ENCODE measurements at regions not wholly inside any gene's neighbourhood (a gene's known extent, or its start where the extent isn't known, plus 50 kb on each side); places are given as distances from the start of the nearest gene placed in this dataset.
A peak's percentile ranks its signal among the peaks of the same experiment; 100 is the strongest.
"Not testable (repeated sequence)": the region's sequence is repeated elsewhere in the genome, so short reads cannot be mapped to it uniquely, and the experiment has no call there.

DNA sequence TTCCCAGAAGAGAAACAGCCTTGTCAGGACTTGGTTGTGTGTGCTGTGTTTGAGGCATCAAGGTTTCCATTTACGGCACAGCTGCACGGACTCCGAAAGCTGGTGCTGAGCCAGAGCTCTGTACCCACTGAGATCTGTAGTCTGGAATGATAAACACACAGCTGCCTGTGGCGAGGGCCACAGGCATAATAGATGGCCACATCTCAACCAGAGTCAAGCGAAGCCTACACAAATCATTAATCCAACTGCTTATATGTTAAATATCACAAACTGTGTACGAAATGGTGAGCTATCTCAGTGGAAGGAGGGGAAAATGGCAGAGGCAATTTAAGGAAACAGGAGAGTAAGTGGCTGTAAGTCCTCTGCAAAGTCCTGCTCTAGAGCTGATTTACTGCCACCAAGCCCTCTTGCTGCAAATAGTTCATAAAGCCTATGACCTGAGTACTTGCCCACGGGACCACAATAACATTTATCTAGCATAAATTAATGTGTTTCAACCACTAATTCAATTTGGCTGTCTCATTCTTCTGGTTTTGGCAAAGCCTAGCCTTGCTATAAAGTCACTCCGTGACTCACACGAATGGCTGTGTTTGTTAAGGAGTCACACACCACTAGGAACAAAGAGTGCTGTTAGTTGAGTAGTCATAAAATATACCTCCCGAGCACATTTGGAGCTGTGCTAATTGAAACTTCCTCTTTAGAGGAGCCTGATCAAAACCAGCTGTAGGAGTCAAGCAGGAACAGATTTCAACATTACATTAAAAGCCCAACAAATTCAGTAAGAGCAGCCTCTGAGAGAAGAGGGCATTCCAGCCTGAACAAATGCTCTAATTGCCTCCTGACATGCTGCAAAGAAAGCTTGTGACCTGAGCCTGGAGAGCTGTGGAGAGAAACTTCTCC is 738.6 kb upstream of the ZNF608 start:
- DNase-seq: peak; percentile 84 to 86
- in situ Hi-C loops (cut with MboI; ENCODE audit: low sequenced_read_pairs in 4 of 4): loop anchor here in 1 of 4 donors (5.0 to 25.0 kb wide), 3 partner anchors 70 to 748 kb away; partner anchors contain the start of gene ZNF608
- Histone ChIP-seq H3K36me3 (no peaks in the 10 kb centered on the region), H3K27me3 (no peaks in the 10 kb centered on the region), H3K9me3 (no peaks in the 10 kb centered on the region), H3K4me1 (peaks cover 7 to 30% of the 10 kb centered on the region in 2 donors), H3K27ac (peak overlapping the region; percentile 67 to 94 (median 88)), H3K4me3 (peak overlapping the region in 3 of 4 donors; percentile 15 to 27 (median 21))
- intact Hi-C loops (cut with DNase I; ENCODE audit: low total_unique reads): loop anchor here (1.0 to 5.0 kb wide), 3 partner anchors 73 to 578 kb away; no protein-coding TSS in a partner anchor
- no peak for TF ChIP-seq POLR2A (IDR thresholded peaks at IDR 0.05)
- TF ChIP-seq, protein P1, sequence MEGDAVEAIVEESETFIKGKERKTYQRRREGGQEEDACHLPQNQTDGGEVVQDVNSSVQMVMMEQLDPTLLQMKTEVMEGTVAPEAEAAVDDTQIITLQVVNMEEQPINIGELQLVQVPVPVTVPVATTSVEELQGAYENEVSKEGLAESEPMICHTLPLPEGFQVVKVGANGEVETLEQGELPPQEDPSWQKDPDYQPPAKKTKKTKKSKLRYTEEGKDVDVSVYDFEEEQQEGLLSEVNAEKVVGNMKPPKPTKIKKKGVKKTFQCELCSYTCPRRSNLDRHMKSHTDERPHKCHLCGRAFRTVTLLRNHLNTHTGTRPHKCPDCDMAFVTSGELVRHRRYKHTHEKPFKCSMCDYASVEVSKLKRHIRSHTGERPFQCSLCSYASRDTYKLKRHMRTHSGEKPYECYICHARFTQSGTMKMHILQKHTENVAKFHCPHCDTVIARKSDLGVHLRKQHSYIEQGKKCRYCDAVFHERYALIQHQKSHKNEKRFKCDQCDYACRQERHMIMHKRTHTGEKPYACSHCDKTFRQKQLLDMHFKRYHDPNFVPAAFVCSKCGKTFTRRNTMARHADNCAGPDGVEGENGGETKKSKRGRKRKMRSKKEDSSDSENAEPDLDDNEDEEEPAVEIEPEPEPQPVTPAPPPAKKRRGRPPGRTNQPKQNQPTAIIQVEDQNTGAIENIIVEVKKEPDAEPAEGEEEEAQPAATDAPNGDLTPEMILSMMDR (IDR thresholded peaks at IDR 0.05 in 4 of 5, conservative IDR thresholded peaks at IDR 0.05 in 1 of 5): no peak
- ATAC-seq: peak; percentile 95 to 96

DNA sequence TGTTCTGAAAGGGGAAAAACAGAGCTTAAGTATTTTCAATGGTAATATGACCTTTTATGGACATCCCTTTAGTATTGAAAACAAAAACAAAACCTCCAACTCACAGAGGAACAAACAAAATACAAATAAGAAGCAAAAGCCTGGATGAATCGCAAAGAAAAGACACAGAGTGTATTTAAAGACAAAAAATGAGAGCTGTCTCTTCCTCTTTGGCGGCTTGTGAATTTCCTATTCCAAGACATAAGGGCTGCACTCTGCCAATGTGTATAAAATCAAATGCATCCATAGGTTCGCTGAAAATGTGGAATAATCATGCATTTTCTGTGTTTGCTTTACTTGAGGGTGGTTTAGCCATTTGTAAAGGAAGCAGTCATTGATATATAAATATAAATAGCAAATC is 739.3 kb upstream of the ZNF608 start:
- TF ChIP-seq POLR2A (IDR thresholded peaks at IDR 0.05): no peak
- TF ChIP-seq, protein P1 (IDR thresholded peaks at IDR 0.05 in 4 of 5, conservative IDR thresholded peaks at IDR 0.05 in 1 of 5): no peak
- ATAC-seq: no peak
- intact Hi-C loops (cut with DNase I; ENCODE audit: low total_unique reads) (loop anchor here (2.0 to 5.0 kb wide), 2 partner anchors 127 to 579 kb away; no protein-coding TSS in a partner anchor), in situ Hi-C loops (cut with MboI; ENCODE audit: low sequenced_read_pairs in 4 of 4) (loop anchor here in 1 of 4 donors (5.0 to 25.0 kb wide), 3 partner anchors 71 to 748 kb away; partner anchors contain the start of gene ZNF608)
- H3K9me3 ChIP-seq: no peaks in the 10 kb centered on the region
- no peak overlapping the region for H3K4me3 ChIP-seq
- DNase-seq: no peak
- peak overlapping the region; percentile 67 to 94 (median 88) for H3K27ac ChIP-seq
- no peaks in the 10 kb centered on the region for H3K36me3 ChIP-seq
- H3K27me3 ChIP-seq: no peaks in the 10 kb centered on the region
- H3K4me1 ChIP-seq: peaks cover 7 to 30% of the 10 kb centered on the region in 2 donors

DNA sequence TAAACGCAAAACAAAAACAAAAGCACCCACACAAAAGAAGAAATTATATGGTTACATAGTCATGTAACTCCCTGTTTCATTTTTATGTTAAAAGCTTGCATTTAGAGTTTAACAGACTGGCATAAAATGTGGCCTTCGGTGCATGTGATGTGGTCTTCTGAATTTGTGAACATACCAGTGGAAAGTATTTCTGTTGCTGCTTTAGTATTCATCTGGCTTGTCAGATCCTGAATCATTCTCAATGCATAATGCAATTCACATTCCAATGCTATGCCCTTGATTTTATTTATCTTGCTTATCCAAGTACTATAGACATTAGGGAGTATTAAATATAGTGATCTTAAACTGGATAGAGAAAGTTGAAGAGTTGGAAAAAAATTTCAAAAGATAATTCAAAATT is 740.2 kb upstream of the ZNF608 start:
- Histone ChIP-seq H3K36me3 (no peaks in the 10 kb centered on the region), H3K27me3 (no peaks in the 10 kb centered on the region), H3K9me3 (no peaks in the 10 kb centered on the region), H3K4me1 (peaks cover 7 to 30% of the 10 kb centered on the region in 2 donors), H3K4me3 (no peak overlapping the region), H3K27ac (peak overlapping the region in 2 of 4 donors; percentile 84 to 92)
- in situ Hi-C loops (cut with MboI; ENCODE audit: low sequenced_read_pairs in 4 of 4) (loop anchor here in 1 of 4 donors (5.0 to 25.0 kb wide), 3 partner anchors 72 to 749 kb away; partner anchors contain the start of gene ZNF608), intact Hi-C loops (cut with DNase I; ENCODE audit: low total_unique reads) (loop anchor here (5.0 kb wide), 1 partner anchor 126 kb away; no protein-coding TSS in a partner anchor)
- DNase-seq (no peak), ATAC-seq (no peak)
- TF ChIP-seq POLR2A (IDR thresholded peaks at IDR 0.05): no peak
- TF ChIP-seq, protein P1 (IDR thresholded peaks at IDR 0.05 in 4 of 5, conservative IDR thresholded peaks at IDR 0.05 in 1 of 5): no peak

DNA sequence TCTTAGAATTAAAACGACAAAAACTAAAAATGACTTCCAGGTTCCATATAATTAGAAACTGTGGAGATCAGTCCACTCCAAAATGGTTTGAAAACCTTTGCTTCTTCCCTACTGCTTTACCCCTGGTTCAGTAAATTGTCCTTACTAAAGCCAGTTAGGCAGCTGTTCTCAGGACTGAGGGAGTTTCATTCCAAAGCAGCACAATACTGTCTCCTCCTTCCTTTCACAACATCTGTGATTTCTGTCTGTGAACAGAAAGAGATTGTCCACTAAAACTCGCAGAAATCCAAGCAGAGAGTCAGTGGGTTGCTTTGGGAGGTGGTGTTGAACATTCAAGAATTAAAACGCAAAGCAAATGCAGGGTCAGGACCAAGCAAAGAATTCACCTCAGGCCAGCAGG is 740.8 kb upstream of the ZNF608 start:
- ATAC-seq (no peak), DNase-seq (no peak)
- Histone ChIP-seq H3K4me3 (no peak overlapping the region), H3K4me1 (peaks cover 7 to 30% of the 10 kb centered on the region in 2 donors), H3K9me3 (no peaks in the 10 kb centered on the region), H3K27ac (no peak overlapping the region), H3K36me3 (no peaks in the 10 kb centered on the region), H3K27me3 (no peaks in the 10 kb centered on the region)
- in situ Hi-C loops (cut with MboI; ENCODE audit: low sequenced_read_pairs in 4 of 4): loop anchor here in 1 of 4 donors (5.0 to 25.0 kb wide), 3 partner anchors 72 to 750 kb away; partner anchors contain the start of gene ZNF608
- intact Hi-C loops (cut with DNase I; ENCODE audit: low total_unique reads): loop anchor here (5.0 kb wide), 1 partner anchor 125 kb away; no protein-coding TSS in a partner anchor
- TF ChIP-seq POLR2A (IDR thresholded peaks at IDR 0.05): no peak
- TF ChIP-seq, protein P1 (IDR thresholded peaks at IDR 0.05 in 4 of 5, conservative IDR thresholded peaks at IDR 0.05 in 1 of 5): no peak

DNA sequence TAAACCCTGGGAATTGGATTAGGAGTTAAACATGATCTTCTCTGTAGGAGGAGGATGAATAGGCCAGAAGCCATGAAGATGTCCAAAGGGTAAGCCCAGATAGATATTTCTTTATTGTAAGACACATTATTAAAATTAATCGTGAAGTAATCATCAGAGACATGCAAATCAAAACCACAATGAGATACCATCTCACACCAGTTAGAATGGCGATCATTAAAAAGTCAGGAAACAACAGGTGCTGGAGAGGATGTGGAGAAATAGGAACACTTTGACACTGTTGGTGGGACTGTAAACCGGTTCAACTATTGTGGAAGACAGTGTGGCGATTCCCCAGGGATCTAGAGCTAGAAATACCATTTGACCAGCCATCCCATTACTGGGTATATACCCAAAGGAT is 741.2 kb upstream of the ZNF608 start:
- peaks cover 7 to 30% of the 10 kb centered on the region in 2 donors for H3K4me1 ChIP-seq
- in situ Hi-C loops (cut with MboI; ENCODE audit: low sequenced_read_pairs in 4 of 4): loop anchor here in 1 of 4 donors (5.0 to 25.0 kb wide), 3 partner anchors 73 to 750 kb away; partner anchors contain the start of gene ZNF608
- not testable (repeated sequence) for H3K27ac ChIP-seq, ATAC-seq, H3K27me3 ChIP-seq, H3K36me3 ChIP-seq, H3K9me3 ChIP-seq, DNase-seq, H3K4me3 ChIP-seq
- intact Hi-C loops (cut with DNase I; ENCODE audit: low total_unique reads): loop anchor here (5.0 kb wide), 1 partner anchor 125 kb away; no protein-coding TSS in a partner anchor

Data from gastrocnemius medialis (tissue), 4 donors.